B cell (primary cell): ENCODE measurements at regions not wholly inside any gene's neighbourhood (a gene's known extent, or its start where the extent isn't known, plus 50 kb on each side); places are given as distances from the start of the nearest gene placed in this dataset.

Experiments used
- ATAC-seq: fragments of 200-7000 bp; cut with Tn5 transposase; one replicate; pipeline ENCODE4 v1.10.0; 2021; ENCODE audit warnings: low read depth, mild to moderate bottlenecking, moderate number of reproducible peaks, moderate library complexity
- CTCF ChIA-PET: fragments of 350-600 bp; sonication (Branson Sonifier 250); formaldehyde crosslinking; loops from one replicate; lab custom pipeline; 2021; ENCODE audit warnings: antibody characterized with exemption, inconsistent platforms; lab: Charles Lee
- POLR2A ChIA-PET: fragments of 350-600 bp; sonication (Branson Sonifier 250); formaldehyde crosslinking; loops from one replicate; lab custom pipeline; 2021; ENCODE audit warnings: antibody characterized with exemption; lab: Charles Lee
- DNase-seq: peaks from one replicate; pipeline ENCODE4 v3.0.0; 2013
- H2AFZ ChIP-seq: 2 replicates; pipeline ENCODE4 v1.6.1; 2012; ENCODE audit warnings: mild to moderate bottlenecking, low read depth, low read length; ENCODE audit not compliant: insufficient read depth, poor library complexity, severe bottlenecking
- H3K27ac ChIP-seq, 2 donors: 1 replicate in 1 of 2; 2 replicates in 1 of 2; pipeline ENCODE4 v1.5.1; 2012 to 2013; ENCODE audit warnings: low read length in 2 of 2, mild to moderate bottlenecking in 2 of 2, moderate library complexity in 1 of 2
- H3K27me3 ChIP-seq, 4 experiments: fragments of 200-600 bp in 1 of 4; sonication (generic) in 1 of 4; replicated peaks in 1 of 4; 1 replicate in 2 of 4; 2 replicates in 2 of 4; pipeline versions ENCODE4 v1.6.1 to v1.7.0; 2013 to 2016; ENCODE audit warnings: low read length in 3 of 4, mild to moderate bottlenecking in 2 of 4, mixed read lengths in 1 of 4, moderate library complexity in 1 of 4; ENCODE audit not compliant: insufficient read depth in 4 of 4, control insufficient read depth in 3 of 4; ENCODE audit errors: control extremely low read depth in 1 of 4
- H3K36me3 ChIP-seq, 2 experiments: replicated peaks in 1 of 2; 1 replicate in 1 of 2; 2 replicates in 1 of 2; pipeline versions ENCODE4 v1.6.1 to v1.7.1; 2013; ENCODE audit warnings: low read length in 1 of 2; ENCODE audit not compliant: insufficient read depth in 2 of 2, control insufficient read depth in 1 of 2; ENCODE audit errors: control extremely low read depth in 1 of 2, extremely low read depth in 1 of 2
- H3K4me1 ChIP-seq, 2 donors: fragments of 200-600 bp in 1 of 2; sonication (generic) in 1 of 2; 1 replicate in 1 of 2; 2 replicates in 1 of 2; pipeline versions ENCODE4 v1.5.1 to v1.6.1; 2013 to 2017; ENCODE audit warnings: low read length in 2 of 2; ENCODE audit not compliant: control insufficient read depth in 2 of 2, insufficient read depth in 2 of 2
- H3K4me2 ChIP-seq: replicated peaks from 2 replicates; pipeline ENCODE3; 2012; ENCODE audit warnings: mild to moderate bottlenecking, low read depth, low read length; ENCODE audit not compliant: poor library complexity, severe bottlenecking
- H3K4me3 ChIP-seq, 5 experiments: fragments of 200-600 bp in 1 of 5; sonication (generic) in 1 of 5; 1 replicate in 3 of 5; 2 replicates in 2 of 5; pipeline versions ENCODE4 v1.5.1 to v1.7.0; 2011 to 2016; ENCODE audit warnings: low read length in 4 of 5, mild to moderate bottlenecking in 4 of 5, low read depth in 2 of 5, control low read depth in 1 of 5, moderate library complexity in 1 of 5; ENCODE audit not compliant: insufficient read depth in 1 of 5; ENCODE audit errors: control extremely low read depth in 1 of 5, extremely low read depth in 1 of 5
- H3K79me2 ChIP-seq: fragments of 200-600 bp; sonication (generic); one replicate; pipeline ENCODE4 v1.6.0; 2016; ENCODE audit warnings: low read length; ENCODE audit not compliant: control insufficient read depth, insufficient read depth
- H3K9ac ChIP-seq: fragments of 200-600 bp; sonication (generic); 2 replicates; pipeline ENCODE4 v1.6.1; 2017; ENCODE audit warnings: mild to moderate bottlenecking, low read length, moderate library complexity
- H3K9me3 ChIP-seq, 3 donors: one replicate each; pipeline versions ENCODE4 v1.6.1 to v1.7.1; 2013; ENCODE audit warnings: low read length in 2 of 3; ENCODE audit not compliant: control insufficient read depth in 2 of 3, insufficient read depth in 1 of 3; ENCODE audit errors: control extremely low read depth in 1 of 3
- H4K20me1 ChIP-seq: 2 replicates; pipeline ENCODE4 v1.6.0; 2012; ENCODE audit warnings: mild to moderate bottlenecking, low read length; ENCODE audit not compliant: insufficient read depth, control insufficient read depth, poor library complexity, severe bottlenecking
- H3K27ac Mint-ChIP-seq: one replicate; pipeline ENCODE4 v1.8.0; 2021; ENCODE audit warnings: mixed read lengths
- H3K27me3 Mint-ChIP-seq: one replicate; pipeline ENCODE4 v1.8.0; 2021; ENCODE audit warnings: mixed read lengths
- H3K4me1 Mint-ChIP-seq: one replicate; pipeline ENCODE4 v1.8.0; 2021; ENCODE audit warnings: mixed read lengths
- H3K4me3 Mint-ChIP-seq: one replicate; pipeline ENCODE4 v1.8.0; 2021; ENCODE audit warnings: mixed read lengths
- H3K9me3 Mint-ChIP-seq: one replicate; pipeline ENCODE4 v1.8.0; 2022; ENCODE audit warnings: mixed read lengths; ENCODE audit not compliant: insufficient read depth
- CTCF ChIP-seq: fragments of 200-600 bp; IDR thresholded peaks from one replicate; pipeline ENCODE4 v1.8.0; 2022; ENCODE audit warnings: antibody characterized with exemption, mild to moderate bottlenecking
- EZH2 ChIP-seq: IDR thresholded peaks from 2 replicates; pipeline ENCODE4 v1.6.1; 2012; ENCODE audit warnings: borderline replicate concordance, low read depth, mild to moderate bottlenecking, moderate library complexity, low read length; ENCODE audit not compliant: insufficient read depth, poor library complexity, severe bottlenecking
- WGBS: methylation state at CpG from one replicate; pipeline ENCODE4 v1.1.5; 2013; ENCODE audit warnings: missing lambda C conversion rate; ENCODE audit not compliant: insufficient coverage; 5-methylcytosine and 5-hydroxymethylcytosine counted together
- intact Hi-C: fragments of 100-400 bp; cut with micrococcal nuclease; formaldehyde crosslinking; loops from one replicate; pipeline ENCODE4 v1.10.0; 2022

GRCh38 chr14:98582276-98582675 lies 689.7 kb downstream of the BCL11B start:
- Histone ChIP-seq H2AFZ (no peak overlapping the region), H3K79me2 (no peaks in the 10 kb centered on the region), H3K27me3 (no peaks in the 10 kb centered on the region), H3K36me3 (no peaks in the 10 kb centered on the region), H3K9ac (no peak overlapping the region), H3K9me3 (peaks cover 0 to 16% (median 0%) of the 10 kb centered on the region in 3 donors), H3K4me1 (no peaks in the 10 kb centered on the region), H3K4me2 (no peak overlapping the region), H3K27ac (no peak overlapping the region), H4K20me1 (no peaks in the 10 kb centered on the region), H3K4me3 (no peak overlapping the region)
- intact Hi-C loops: no loop called here
- TF ChIP-seq EZH2 (no peak), CTCF (no peak)
- DNase-seq (no peak), ATAC-seq (no peak)
- no peaks in the 10 kb centered on the region for H3K4me1 Mint-ChIP-seq
- ChIA-PET POLR2A (no interaction called here), CTCF (no interaction called here)
- WGBS: 71% methylated on average over 7 of the region's 7 CpGs
- H3K27me3 Mint-ChIP-seq: no peaks in the 10 kb centered on the region
- no peak overlapping the region for H3K27ac Mint-ChIP-seq
- no peak overlapping the region for H3K4me3 Mint-ChIP-seq
- H3K9me3 Mint-ChIP-seq: peaks cover 7% of the 10 kb centered on the region

- H3K27me3 ChIP-seq: no peaks in the 10 kb centered on the region
- DNase-seq: no peak
- intact Hi-C loops: no loop called here
- H3K79me2 ChIP-seq: no peaks in the 10 kb centered on the region
- CTCF ChIA-PET: no interaction called here
- H4K20me1 ChIP-seq: no peaks in the 10 kb centered on the region
- no peak overlapping the region for H3K27ac Mint-ChIP-seq
- no peaks in the 10 kb centered on the region for H3K36me3 ChIP-seq
- ATAC-seq: no peak
- peaks cover 7% of the 10 kb centered on the region for H3K9me3 Mint-ChIP-seq
- H3K4me1 Mint-ChIP-seq: no peaks in the 10 kb centered on the region
- POLR2A ChIA-PET: no interaction called here
- no peak overlapping the region for H3K4me3 Mint-ChIP-seq
- 74% methylated on average over 6 of the region's 6 CpGs for WGBS
- no peak overlapping the region for H3K27ac ChIP-seq
- no peak overlapping the region for H3K4me3 ChIP-seq
- H3K9ac ChIP-seq: no peak overlapping the region
- TF ChIP-seq CTCF (no peak), EZH2 (no peak)
- no peak overlapping the region for H2AFZ ChIP-seq
- H3K27me3 Mint-ChIP-seq: no peaks in the 10 kb centered on the region
- H3K4me2 ChIP-seq: no peak overlapping the region
- H3K9me3 ChIP-seq: peaks cover 0 to 29% (median 0%) of the 10 kb centered on the region in 3 donors
- no peaks in the 10 kb centered on the region for H3K4me1 ChIP-seq
Observed at GRCh38 chr14:98591161-98591560, 680.8 kb downstream of the BCL11B start.
